ENCODE measurements at regions not wholly inside any gene's neighbourhood (a gene's known extent, or its start where the extent isn't known, plus 50 kb on each side); places are given as distances from the start of the nearest gene placed in this dataset.

GRCh38 chr20:19001177-19001576, 187.6 kb downstream of the SCP2D1 start:
- no peak for DNase-seq

- DNase-seq: no peak
Measured at GRCh38 chr20:19003366-19004336, 190.1 kb downstream of the SCP2D1 start.

GRCh38 chr20:19004975-19005374, 191.4 kb downstream of the SCP2D1 start:
- DNase-seq: no peak

GRCh38 chr20:19008497-19008896, 194.9 kb downstream of the SCP2D1 start:
- no peak for DNase-seq

GRCh38 chr20:19009081-19009688, 195.6 kb downstream of the SCP2D1 start:
- no peak for DNase-seq

- no peak for DNase-seq
Measured at GRCh38 chr20:19012676-19013075, 199.1 kb downstream of the SCP2D1 start.

GRCh38 chr20:19013907-19014306, 198.5 kb upstream of the SLC24A3 start:
- no peak for DNase-seq

GRCh38 chr20:19015351-19016139, 196.9 kb upstream of the SLC24A3 start:
- no peak for DNase-seq

GRCh38 chr20:19016140-19016497, 196.3 kb upstream of the SLC24A3 start:
- no peak for DNase-seq

GRCh38 chr20:19017104-19017690, 195.2 kb upstream of the SLC24A3 start:
- DNase-seq: no peak

GRCh38 chr20:19018881-19019280, 193.6 kb upstream of the SLC24A3 start:
- DNase-seq: no peak

- DNase-seq: no peak
Measured at GRCh38 chr20:19019734-19020364, 192.6 kb upstream of the SLC24A3 start.

GRCh38 chr20:19021406-19022117, 190.9 kb upstream of the SLC24A3 start:
- no peak for DNase-seq

GRCh38 chr20:19022118-19022575, 190.3 kb upstream of the SLC24A3 start:
- no peak for DNase-seq

- DNase-seq: no peak
Measured at GRCh38 chr20:19022791-19023448, 189.5 kb upstream of the SLC24A3 start.

GRCh38 chr20:19024296-19025035, 188.0 kb upstream of the SLC24A3 start:
- DNase-seq: no peak

GRCh38 chr20:19025430-19026120, 186.9 kb upstream of the SLC24A3 start:
- no peak for DNase-seq

GRCh38 chr20:19026121-19026878, 186.1 kb upstream of the SLC24A3 start:
- DNase-seq: no peak
